Heart right ventricle (tissue), 16 donors: ENCODE measurements at regions not wholly inside any gene's neighbourhood (a gene's known extent, or its start where the extent isn't known, plus 50 kb on each side); places are given as distances from the start of the nearest gene placed in this dataset.

ENCODE experiments used
- ATAC-seq, 8 donors: fragments of 200-7000 bp; cut with Tn5 transposase; one replicate each; pipeline ENCODE4 v1.9.1; 2020; ENCODE audit warnings: mild to moderate bottlenecking in 8 of 8, moderate library complexity in 8 of 8, moderate number of reproducible peaks in 1 of 8
- DNase-seq, 2 donors: peaks; one replicate each; pipeline ENCODE4 v3.0.0-alpha.2; 2020
- H3K27ac ChIP-seq, 10 donors: fragments of 200-600 bp; sonication (generic) in 2 of 10; one replicate each; pipeline versions ENCODE4 v1.5.0 to v1.8.0; 2020 to 2022; ENCODE audit warnings: mild to moderate bottlenecking in 3 of 10
- H3K27me3 ChIP-seq, 7 donors: fragments of 200-600 bp; one replicate each; pipeline ENCODE4 v1.8.0; 2021 to 2022; ENCODE audit warnings: mild to moderate bottlenecking in 2 of 7
- H3K36me3 ChIP-seq, 9 donors: fragments of 200-600 bp; sonication (generic) in 1 of 9; one replicate each; pipeline versions ENCODE4 v1.5.0 to v1.8.0; 2020 to 2022; ENCODE audit warnings: mild to moderate bottlenecking in 2 of 9
- H3K4me1 ChIP-seq, 9 donors: fragments of 200-600 bp; sonication (generic) in 1 of 9; one replicate each; pipeline versions ENCODE4 v1.5.0 to v1.8.0; 2020 to 2022; ENCODE audit warnings: mild to moderate bottlenecking in 4 of 9
- H3K4me3 ChIP-seq, 10 donors: fragments of 200-600 bp; sonication (generic) in 2 of 10; one replicate each; pipeline versions ENCODE4 v1.5.0 to v1.8.0; 2020 to 2022; ENCODE audit warnings: mild to moderate bottlenecking in 7 of 10, moderate library complexity in 2 of 10
- H3K9me3 ChIP-seq, 11 donors: fragments of 200-600 bp in 10 of 11; sonication (generic) in 2 of 11; one replicate each; pipeline versions ENCODE4 v1.5.0 to v1.8.0; 2013 to 2022; ENCODE audit warnings: mild to moderate bottlenecking in 2 of 11, control low read depth in 1 of 11, moderate library complexity in 1 of 11
- CTCF ChIP-seq, 9 donors: fragments of 200-600 bp; sonication (generic) in 2 of 9; IDR thresholded peaks; one replicate each; pipeline versions ENCODE4 v1.5.0 to v1.8.0; 2021 to 2022; ENCODE audit warnings: antibody characterized with exemption in 9 of 9, mild to moderate bottlenecking in 5 of 9, moderate library complexity in 1 of 9
- WGBS, 2 donors: extraction: QIAGEN DNeasy Blood & Tissue Kit; methylation state at CpG; one replicate each; pipeline ENCODE4 v1.1.7; 2013; ENCODE audit warnings: inconsistent platforms in 1 of 2; 5-methylcytosine and 5-hydroxymethylcytosine counted together
- intact Hi-C, 10 donors: fragments of 100-400 bp; cut with DNase I; formaldehyde crosslinking; loops; one replicate each; pipeline versions ENCODE4 v1.11.1 to v1.14.2; 2022
- donor health status: Arrhythmogenic right ventricular cardiomyopathy.
- donor health status: ischemic (EF 13 %, LVEDD 7.1; RV severe dilation, severe dysfunction).
- donor health status: healthy with polysubstance abuse.
- donor health status: DM: no; HTN: yes; CAD: no.
- donor health status: DM: no; HTN: no; CAD: no.
- donor health status: ischemic (EF 25% LVEDD 6.9; RV normal size, moderate dysfunction).
- donor health status: ischemic (EF 25% LVEDD 5.7; RV mildly dilated, moderate dysfunction).
- donor health status: healthy.
- donor health status: DM: yes; HTN: yes; CAD: no.
- donor health status: Ischemic cardiomyopathy.
- donor health status: ischemic (EF 35%, LVEDD 5.7; RV mildly dilated, moderate dysfunction).
- donor health status: nonischemic (EF 11% LVEDD 7.7; RV severe dilation, severe dysfunction).
- donor health status: DM: yes; HTN: yes; CAD: no.
- donor health status: PGD.
- donor health status: ischemic (EF 29% LVEDD 5.4; RV normal size, mild dysfunction).
- donor health status: nonischemic (EF 23%, LVEDD 6.1; RV moderate dilation, normal function).

DNA sequence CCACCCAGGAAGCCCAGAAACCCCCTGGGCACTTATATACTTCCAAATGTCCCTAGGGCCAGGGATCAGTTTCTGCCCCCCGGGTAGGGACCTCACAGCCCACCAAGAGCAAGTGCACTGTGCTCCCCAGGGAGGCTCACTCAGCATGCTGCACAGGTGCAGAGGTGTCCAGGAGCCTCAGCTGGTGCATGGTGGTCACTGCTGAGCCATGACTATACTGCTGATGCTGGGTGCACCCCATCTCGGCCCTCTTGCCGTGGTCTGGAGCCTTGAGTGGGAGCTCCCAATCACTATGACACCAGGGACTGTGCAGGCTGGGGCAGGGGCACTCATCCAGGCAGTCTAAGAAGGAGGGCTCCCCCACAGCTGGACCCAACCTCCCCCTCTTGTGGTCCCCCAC, 617.8 kb upstream of the RAB6C start:
- 86 to 91% methylated on average over 3 of the region's 3 CpGs for WGBS, 2 donors
- no peaks in the 10 kb centered on the region for H3K9me3 ChIP-seq
- intact Hi-C loops, result no loop called here
- H3K27me3 ChIP-seq, result peaks cover 0 to 12% (median 0%) of the 10 kb centered on the region in 7 donors
- H3K4me3 ChIP-seq, result no peak overlapping the region
- H3K36me3 ChIP-seq, result no peaks in the 10 kb centered on the region
- H3K4me1 ChIP-seq, result no peaks in the 10 kb centered on the region
- no peak for ATAC-seq
- H3K27ac ChIP-seq, result no peak overlapping the region
- no peak for DNase-seq
- TF ChIP-seq CTCF (IDR thresholded peaks at IDR 0.05), result no peak

DNA sequence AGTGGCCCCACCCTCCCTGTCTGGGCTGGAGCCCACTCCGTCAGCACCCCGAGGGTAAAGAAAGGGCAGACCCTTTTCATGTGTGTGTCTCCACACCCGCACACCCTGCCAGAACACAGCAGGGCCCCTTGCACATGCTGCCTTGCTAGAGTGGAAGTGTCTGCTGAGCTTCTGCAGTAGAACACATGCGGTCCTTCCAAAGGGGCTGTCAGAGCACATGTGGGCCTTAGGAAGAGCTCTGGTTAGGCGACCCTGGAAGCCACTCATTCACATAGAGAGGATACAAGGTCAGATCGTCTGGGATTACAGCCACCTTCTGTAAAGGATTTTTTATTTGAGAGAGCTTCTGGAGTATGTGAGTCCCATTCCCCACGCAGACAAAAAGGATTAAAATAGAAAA, 613.2 kb upstream of the RAB6C start:
- intact Hi-C loops, result no loop called here
- Histone ChIP-seq H3K4me1 (no peaks in the 10 kb centered on the region), H3K9me3 (no peaks in the 10 kb centered on the region), H3K36me3 (no peaks in the 10 kb centered on the region), H3K4me3 (no peak overlapping the region), H3K27ac (no peak overlapping the region), H3K27me3 (peaks cover 0 to 16% (median 0%) of the 10 kb centered on the region in 7 donors)
- 72 to 74% methylated on average over 7 of the region's 7 CpGs for WGBS, 2 donors
- ATAC-seq (no peak), DNase-seq (no peak)
- no peak for TF ChIP-seq CTCF (IDR thresholded peaks at IDR 0.05)

DNA sequence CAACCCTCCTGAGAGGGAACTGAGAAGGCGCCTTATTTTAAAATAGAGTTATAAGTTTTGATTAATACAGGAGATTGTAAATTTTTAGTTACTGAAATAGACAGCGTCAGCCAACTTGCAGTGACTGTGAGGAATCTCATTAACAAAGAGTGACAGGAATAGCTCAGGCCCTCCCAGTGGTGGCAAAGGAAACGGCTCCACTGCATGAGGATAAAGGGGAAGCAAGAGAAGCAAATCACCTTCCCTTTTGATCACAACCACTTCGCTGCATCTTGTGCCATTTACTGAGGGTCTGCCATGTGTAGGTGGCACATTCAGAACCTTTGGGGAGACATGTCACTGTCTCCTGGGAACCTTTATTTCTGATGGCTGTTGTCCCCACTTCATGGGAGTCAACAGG, 612.4 kb upstream of the RAB6C start:
- Histone ChIP-seq H3K27ac (no peak overlapping the region), H3K27me3 (peaks cover 0 to 16% (median 0%) of the 10 kb centered on the region in 7 donors), H3K4me3 (no peak overlapping the region), H3K36me3 (no peaks in the 10 kb centered on the region), H3K9me3 (no peaks in the 10 kb centered on the region), H3K4me1 (no peaks in the 10 kb centered on the region)
- 66 to 75% methylated on average over 4 of the region's 4 CpGs for whole genome bisulfite sequencing, 2 donors
- TF ChIP-seq CTCF (IDR thresholded peaks at IDR 0.05), result no peak
- no peak for DNase-seq
- intact Hi-C loops, result no loop called here
- no peak for ATAC-seq

DNA sequence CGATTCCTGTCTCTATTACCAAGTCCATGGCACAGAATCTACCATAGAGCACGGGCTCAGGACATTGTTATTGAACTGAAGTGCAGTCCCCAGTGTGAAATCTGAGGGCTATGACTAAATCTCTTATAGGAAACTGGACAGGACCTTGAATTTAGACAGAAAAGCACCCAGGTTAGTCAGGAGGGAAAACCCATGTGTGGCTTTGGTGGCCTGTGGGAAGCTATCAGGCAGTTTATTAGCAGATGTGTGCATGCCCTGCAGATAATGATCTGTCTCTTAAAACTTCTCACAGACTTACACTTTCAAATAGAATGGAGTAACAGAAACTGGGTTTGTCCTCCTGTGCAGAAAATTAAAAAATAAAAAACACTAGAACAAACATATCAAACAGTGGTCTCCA, 610.0 kb upstream of the RAB6C start:
- no peak overlapping the region for H3K27ac ChIP-seq
- H3K4me1 ChIP-seq, result no peaks in the 10 kb centered on the region
- DNase-seq (no peak), ATAC-seq (no peak)
- no peaks in the 10 kb centered on the region for H3K36me3 ChIP-seq
- no peaks in the 10 kb centered on the region for H3K9me3 ChIP-seq
- intact Hi-C loops, result no loop called here
- TF ChIP-seq CTCF (IDR thresholded peaks at IDR 0.05), result no peak
- 89 to 90% methylated on average over 2 of the region's 2 CpGs for WGBS, 2 donors
- H3K4me3 ChIP-seq, result no peak overlapping the region
- peaks cover 0 to 16% (median 0%) of the 10 kb centered on the region in 7 donors for H3K27me3 ChIP-seq

- Histone ChIP-seq H3K9me3 (no peaks in the 10 kb centered on the region), H3K27ac (no peak overlapping the region), H3K36me3 (no peaks in the 10 kb centered on the region), H3K4me1 (no peaks in the 10 kb centered on the region), H3K4me3 (no peak overlapping the region), H3K27me3 (peaks cover 0 to under 1% (median 0%) of the 10 kb centered on the region in 7 donors)
- DNase-seq, result no peak
- WGBS, 2 donors, result 50 to 54% methylated on average over 7 of the region's 7 CpGs
- intact Hi-C loops, result no loop called here
- peak in 1 of 8 donors; percentile 14 for ATAC-seq
- TF ChIP-seq CTCF (IDR thresholded peaks at IDR 0.05), result no peak
These were observed 605.0 kb upstream of the RAB6C start for GRCh38 chr2:129374452-129374851.
